GM18517 (cell line): ENCODE measurements at regions not wholly inside any gene's neighbourhood (a gene's known extent, or its start where the extent isn't known, plus 50 kb on each side); places are given as distances from the start of the nearest gene placed in this dataset.

Experiments
- ATAC-seq: cut with Tn5 transposase; IDR thresholded peaks from one replicate; pipeline ENCODE4 v1.9.1; 2021; ENCODE audit warnings: mild to moderate bottlenecking, moderate library complexity; ENCODE audit not compliant: unreplicated experiment

DNA sequence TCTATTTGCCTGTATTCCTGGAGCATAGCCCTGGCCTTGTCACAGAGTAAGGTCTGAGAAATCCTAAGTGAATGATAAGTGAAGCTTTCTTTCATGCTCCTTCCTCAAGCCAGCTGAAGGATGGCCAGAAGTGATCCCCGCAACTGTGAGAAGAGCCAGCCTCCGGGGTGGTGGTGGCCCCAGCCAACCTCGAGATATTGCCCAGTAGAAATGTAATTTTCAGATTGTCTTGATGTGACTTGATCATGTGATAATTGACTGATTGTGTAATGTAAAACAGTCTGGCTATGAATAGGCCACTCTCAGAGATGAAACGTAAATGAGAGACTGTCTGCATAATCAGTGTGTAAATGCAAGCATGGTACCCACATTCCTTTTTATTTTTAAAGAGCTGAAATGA is 242.4 kb upstream of the CAMK1G start:
- no peak for ATAC-seq

DNA sequence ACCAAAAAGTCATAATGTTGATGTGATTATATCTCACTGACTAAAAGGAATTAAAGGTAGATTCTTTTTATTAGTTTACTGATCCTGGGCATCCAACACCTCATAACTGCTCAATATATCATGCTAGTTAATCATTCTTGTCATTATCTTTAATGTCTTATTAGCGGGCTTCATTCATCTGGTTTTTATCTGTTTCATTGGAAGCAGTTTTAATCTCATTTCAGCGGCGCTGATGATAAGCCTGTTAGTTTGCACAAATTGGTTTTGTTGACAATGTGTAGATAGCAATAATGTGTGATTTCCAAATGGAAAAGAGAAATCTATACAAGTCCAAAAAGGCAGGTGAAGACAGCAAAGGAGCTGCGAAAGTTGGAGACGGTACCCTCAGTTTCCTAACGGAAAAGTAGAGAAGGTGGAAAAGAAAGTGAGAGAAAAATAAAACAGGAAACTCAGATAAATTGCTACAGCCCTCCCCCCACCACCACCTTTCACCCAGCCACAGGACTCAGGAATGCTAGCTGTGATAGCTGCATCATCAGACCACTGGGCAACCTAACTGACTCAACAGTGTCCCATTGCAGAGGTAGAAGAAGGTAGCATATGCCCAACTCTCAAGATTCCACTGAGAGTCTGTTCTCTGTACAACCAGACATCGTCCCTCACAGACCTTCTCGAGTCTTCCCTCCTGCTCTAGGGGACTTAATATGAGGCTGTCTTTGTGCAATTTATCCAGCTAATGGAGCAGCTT is 241.7 kb upstream of the CAMK1G start:
- ATAC-seq = no peak

DNA sequence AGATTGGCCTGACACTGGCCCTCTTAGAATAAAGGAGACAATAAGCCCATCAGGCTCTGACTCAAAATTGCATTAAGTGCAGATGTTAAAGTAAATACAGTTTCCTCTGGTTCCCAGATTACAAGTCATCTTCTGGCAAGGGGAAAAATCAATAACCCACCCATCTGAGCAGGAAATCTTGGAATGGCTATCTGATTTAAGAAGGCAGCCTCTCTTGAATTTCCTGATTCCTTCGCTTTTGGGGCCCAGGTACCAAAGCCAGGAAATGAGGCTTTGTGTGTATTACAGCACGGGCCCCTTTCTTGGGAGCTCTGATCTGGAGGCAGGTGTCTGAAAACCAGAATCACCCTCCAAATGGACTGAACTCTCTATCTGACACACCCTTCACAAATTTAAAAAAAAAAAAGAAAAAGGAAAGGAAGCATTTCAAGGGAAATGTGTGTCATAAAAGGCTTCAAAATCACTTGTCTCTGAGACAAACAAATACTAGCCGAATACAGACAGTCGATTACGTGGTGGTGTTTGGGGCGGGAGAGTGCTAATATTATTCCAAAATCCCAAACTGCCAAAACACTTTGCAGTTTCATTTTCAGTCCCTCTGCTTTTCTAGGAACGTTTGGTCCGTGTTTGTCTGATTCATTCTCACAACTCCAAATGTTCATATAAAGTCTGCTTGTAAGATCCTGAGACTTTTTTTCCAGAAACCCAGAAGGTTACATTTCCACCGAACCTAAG is 240.9 kb upstream of the CAMK1G start:
- ATAC-seq = no peak

DNA sequence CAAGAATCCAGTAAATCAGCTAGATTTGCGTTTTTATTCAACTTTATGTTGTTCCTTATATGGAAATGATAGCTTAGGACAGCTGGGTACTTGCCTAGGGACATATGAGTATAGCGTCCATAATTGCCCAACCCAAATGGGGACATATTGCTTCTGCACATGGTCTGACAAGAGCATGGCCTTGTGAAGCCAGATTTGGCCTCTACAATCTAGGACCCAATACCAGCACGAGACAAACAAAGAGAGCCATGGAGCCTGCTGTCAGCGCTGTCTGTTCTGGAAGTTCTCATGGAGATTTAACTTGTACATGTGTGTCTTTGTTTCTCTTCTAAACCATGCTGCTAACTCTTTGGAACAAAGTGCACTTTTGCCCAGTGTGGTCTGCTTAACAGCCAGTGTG is 240.0 kb upstream of the CAMK1G start:
- ATAC-seq = no peak

DNA sequence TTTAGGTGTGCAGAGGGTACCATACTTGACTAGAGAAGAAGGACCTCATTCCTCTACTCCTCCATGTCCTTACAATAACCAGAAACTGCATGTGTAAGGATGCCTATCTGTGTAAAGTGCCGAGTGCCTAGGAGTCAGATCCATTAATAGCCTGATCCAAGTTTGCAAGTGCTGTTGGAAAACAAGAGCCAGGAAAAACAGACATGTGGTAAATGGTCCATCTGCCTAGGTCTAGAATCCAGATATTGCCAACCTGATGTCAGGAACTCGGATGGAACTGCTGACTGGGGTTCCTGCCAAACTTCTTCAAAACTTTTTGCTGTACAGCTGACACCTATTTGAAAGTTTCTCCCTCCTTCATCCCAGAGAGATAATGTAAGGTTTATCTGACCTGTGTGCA is 239.4 kb upstream of the CAMK1G start:
- ATAC-seq = no peak

DNA sequence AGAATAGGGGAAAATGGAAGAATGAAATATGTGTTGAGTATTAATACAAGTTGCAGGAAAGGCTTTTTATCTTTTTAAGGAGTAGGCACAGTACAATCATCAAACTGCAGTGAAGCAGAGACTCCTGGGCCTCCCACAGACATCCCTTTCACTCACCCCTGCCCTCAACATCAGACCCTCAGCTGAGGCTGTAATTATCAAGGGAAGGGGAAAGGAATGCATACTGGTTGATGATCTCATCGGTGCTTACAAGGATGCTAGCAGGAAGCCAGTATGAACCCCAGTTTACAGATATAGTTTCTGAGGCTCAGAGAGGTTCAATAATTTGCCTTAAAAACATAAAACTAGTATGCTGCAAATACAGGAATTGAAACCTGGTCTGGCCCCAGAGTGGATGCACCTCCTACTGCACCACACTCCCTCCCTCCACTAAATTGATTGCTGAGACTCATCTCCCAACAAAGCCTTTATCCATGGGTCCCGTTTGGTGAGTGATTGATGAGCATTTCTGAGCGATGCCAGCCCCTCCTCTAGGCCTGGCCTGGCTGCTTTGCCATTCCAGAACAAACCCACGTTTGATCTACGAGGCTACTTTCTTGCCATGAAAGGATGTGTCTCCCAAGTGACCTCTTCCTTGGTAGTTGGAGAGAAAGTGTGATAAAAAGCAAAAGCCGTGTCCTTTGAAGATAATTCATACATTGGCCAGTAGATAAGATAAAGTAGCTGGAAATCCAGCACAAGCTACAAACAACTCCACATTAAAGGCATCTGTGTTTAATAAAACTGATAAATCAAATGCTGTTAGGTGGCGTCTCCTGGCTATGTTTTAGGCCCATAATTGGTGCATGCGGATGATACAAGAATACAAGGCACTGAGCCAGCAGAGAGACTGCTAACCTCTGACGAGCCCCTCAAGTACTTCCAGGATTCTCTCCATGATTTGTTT is 233.9 kb upstream of the CAMK1G start:
- no peak for ATAC-seq

DNA sequence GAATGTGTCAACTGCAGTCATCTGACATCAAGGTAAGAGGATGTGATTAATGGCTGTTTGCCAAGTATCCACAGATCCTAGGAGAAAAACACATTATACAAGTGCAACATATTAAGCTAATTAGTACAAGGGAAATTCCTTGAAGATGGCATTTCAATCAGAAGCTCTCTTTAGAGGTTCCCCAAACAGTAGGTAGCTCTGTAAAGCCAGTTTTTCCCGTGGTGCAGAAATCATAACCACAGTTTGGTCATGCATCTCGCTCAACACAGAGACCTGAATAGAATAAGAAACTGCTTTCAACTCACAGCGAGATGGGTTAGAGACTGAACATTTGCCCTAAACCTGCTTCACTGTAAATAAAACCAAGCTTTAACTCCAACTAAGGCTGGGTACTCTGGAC is 230.5 kb upstream of the CAMK1G start:
- ATAC-seq = no peak

DNA sequence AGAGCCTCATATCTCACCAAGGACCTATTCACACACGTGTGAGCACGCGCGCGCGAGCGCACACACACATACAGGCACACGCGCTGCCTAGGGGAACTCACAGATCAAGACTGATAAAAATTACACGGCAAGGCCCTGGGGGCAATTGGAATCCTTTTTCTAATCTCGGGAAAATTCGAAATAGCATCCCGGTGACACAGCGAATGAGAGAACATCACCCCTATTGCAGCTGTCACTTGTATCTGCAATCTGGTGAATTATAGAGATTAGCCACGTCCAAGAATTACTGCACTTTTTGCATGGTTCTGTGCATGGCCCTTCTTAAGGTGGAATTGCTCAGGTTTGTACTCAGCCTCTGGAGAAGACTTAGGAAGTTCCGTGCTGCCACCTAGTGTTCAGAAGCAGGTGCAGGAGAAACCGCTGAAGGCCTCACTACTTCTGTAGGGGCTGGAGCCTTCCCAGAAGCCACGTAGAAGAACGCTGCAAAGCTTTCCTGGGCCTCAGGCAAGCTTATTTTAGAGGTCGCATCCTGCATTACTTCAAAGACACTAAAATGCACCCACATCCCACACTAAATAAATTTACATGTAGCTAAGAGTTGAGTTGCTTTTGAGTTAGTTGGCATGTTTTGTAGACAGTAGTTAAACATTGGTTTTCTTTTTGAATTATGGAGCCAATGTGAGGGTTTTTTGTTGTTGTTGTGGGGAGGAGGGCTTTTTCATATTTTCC is 229.2 kb upstream of the CAMK1G start:
- no peak for ATAC-seq

DNA sequence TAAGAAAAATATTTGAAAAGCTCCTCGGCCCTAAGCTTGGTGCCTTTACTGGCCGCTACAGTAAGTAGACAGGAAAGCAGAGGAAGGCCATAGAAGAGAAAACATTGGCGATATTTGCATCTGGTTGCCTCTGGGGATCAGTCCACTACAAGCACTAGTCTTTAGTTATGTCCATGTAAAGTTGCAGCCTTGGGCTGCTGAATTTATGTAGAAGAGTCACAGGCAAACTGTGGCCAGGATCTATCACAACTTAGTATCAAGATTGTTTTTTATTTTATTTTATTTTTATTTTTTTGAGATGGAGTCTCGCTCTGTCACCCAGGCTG is 228.7 kb upstream of the CAMK1G start:
- ATAC-seq = no peak

DNA sequence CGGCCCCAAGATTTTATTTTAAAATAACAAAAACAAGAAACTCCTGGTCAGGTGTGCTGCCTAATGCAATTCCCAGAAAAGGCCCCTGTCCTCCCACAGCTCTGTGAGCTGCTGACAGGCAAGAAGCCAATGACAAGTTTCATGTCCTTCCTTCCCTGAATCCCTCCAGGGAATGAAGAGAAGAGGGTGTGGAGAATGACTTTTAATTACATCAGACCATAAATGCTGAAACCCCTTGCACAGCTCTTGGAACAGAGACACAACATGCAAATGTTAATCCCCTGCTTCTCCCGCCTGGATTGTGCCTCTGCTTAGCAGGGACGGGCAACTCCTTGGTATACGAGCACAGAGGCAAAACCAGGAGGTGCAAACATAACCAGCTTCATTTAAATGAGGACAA is 228.1 kb upstream of the CAMK1G start:
- no peak for ATAC-seq

DNA sequence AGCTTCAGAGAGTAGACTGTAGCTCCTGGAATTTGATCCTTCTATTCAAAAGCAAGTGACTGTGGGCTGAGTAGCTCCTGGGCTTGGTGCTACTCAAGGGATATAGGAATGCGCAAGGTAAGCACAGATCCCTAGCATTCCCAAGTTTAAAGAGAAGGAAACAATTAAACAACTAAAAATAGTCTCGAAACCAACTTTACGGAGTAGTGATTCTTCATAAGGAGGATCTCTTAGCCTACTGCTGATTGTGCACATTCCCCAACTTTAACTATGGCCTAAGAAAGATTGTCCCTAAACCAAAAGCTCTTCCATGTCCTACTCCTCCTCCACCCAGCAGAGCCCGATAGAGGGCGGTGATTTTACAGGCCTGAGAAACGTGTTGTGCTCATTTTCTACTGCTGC is 226.5 kb upstream of the CAMK1G start:
- ATAC-seq = no peak

DNA sequence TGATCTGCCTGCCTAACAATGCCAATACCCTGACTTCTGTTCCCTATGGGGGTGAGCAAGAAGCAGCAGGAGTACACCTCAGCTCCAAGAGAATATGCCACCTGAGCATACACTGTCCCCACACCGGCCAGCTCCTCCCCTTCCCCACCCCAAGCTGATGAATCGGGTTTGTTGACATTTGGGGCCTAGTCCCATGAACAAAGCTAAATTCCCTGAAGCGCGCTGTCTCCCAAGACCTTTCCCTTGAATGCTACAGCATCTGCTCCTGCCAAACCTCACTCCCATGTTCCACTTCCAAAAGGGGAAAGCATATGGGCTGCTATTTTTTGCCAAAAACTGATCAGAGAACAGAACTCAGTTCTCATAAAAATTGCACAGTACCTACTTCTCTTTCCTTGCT is 220.4 kb upstream of the CAMK1G start:
- no peak for ATAC-seq

DNA sequence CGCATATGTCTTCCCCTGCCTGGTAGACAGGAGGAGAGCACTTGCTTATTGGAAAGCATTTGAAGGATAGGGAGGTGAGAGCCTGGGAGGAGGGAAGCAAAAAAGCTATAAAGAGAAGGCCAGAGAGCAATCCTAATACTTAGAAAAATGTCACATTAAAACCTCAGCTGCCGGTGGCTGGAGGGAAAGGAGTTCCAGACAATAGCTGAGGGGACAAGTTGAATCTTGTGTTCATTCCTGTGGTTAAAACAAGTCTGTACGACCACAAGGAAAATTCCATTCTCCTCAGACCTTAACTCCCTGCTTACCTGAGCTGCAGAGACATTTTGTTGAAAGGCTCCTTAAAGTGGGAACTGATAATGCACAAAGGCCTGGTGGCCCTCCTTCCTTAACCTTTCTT is 218.8 kb upstream of the CAMK1G start:
- no peak for ATAC-seq

DNA sequence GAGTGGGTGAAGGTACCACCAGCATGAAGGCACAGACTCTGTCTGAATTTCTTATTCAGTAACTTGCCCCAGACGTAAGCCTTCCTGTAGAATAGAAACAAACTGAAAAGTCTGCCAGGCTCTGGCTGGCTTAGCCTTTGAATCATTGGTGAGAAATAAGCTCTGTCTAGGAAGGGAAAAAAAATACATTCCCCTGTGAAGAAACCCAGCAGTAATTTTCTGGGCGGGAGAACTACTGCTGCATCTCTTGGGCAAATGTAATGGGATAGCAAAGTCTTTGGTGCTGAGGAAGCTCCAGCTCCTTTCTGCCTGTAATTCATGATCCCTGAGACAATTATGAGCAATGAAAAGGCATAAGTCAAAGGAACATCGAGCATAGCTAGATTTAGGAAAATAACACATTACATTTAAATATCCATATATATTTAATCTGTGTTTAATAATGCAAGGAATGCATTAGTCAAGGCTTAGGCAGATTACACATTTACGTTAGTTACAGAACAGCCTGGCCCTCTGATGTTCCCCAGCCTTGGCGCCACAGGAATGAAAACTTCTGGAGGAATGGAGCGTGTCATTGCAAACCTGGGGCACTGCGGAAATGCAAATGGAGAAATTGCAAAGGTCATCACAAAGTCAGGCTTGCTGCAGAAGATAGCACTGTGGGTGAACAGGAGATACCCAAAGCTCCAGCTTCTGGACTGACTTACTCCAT is 216.3 kb upstream of the CAMK1G start:
- no peak for ATAC-seq

DNA sequence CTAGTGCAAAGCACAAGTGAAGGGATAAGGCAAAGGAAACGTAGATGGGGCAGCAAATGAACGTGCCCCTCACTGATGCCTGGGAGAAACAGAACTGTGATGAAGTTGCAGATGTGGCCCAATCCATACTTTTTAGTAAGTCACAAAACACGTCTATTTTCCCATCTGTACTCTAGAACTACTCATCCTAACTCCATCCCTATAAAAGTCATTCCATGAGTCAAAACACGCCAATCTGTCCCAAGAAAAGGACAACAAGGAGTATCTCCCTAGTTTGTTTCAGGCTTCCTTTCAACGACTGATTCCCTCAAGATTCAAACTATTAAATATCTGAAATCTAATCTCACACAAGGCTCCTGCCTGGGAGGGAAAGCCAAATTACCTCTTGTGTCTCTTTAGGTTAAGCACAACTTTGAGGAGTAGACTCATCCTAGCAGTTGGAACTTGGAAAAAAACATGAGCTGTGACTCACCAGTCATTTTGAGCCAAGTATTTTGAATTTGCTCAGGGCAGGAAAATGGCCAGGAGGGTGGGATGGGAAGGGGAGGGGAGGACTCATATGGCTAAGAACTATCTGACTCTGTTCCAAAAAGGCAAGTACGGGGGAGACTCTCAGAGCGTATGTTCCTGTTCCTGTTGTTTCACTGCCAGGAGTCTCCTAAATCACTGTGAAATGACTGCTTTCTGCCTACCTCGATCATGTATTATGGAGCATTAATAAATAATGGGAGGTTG is 214.5 kb upstream of the CAMK1G start:
- ATAC-seq = no peak

DNA sequence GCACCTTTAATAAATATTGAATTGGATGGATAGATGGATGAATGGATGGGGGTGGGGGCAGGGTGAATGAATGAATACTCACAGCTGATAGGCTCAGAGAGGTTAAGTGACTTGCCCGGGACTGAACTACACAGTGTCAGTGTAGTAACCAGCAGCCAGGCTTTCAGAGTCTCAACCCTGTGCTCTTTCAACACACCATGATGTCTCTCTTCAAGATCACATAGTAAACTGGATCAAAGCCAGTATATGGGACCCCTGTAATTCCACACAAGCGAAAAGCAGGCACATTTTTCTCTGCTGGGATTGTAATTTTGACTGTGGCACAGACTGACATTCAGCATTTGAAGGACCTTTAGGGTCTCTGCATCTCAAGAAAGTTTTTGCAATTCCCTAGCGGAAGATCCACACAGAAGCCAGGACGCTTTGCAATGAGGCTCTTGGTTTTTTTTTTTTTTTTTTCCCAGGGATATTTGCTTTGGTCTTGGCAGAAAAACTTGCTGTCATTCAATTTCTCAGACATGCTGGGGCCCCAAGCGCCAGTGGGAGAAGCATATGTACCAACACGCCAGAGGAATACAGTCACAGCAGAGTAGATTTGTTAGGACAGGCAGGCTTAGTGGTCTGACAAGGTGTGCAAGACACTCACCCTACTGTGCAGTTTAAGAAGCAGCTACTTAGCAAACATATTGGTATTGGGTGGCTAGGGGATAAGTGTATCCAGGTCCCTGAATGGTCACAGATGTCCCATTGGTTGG is 213.1 kb upstream of the CAMK1G start:
- no peak for ATAC-seq

DNA sequence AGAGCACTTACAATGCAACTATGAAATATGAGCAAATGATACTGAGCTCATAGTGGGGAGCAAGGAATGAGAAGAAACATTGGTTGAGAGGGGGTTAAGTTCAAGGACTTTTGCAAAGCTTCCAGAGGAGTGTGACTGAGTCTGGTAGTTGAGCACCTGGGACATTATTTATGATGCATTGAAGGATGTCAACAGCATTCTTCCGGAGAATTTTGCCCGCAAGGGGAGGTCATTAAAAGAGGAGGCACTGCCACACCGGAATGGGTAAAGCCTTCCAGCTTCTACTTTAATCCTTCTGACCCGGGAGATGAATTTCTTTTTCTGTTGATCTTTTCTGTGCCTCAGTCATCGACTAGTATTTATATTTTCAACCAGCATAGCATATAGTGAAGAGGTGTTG is 208.4 kb upstream of the CAMK1G start:
- ATAC-seq = no peak

DNA sequence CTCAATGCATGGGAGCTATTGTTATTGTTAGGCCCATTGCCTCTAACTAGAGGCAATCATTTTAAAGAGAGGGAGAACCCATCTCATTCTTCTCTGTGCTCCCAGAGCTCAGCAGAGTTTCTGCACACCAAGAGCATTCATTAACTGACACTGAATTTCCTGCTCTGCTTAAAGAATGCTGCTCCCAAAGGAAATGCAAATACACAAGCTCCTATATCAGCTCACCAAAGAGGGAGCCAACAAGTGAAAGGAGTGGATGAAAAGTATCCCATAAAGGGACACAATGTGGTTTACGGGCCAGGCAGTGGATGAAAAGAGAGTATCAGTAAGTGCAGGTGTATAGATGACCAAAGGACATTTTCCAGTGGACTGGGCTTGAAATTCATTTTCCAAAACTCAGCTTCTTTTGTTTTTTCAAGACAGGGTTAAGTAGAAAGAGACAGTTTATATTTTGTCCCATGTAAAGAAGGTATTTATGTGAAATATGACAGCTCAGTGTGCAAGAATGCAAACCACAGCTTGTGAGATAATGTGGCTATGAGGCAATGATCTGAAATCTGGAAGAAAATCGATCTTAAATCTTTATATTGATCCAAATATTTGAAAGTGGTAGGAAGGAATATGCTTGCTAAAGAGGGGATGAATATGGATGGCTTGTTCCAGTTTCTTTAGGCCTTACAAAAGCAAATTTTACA is 207.7 kb upstream of the CAMK1G start:
- ATAC-seq = no peak
